AG09309 (cell line): ENCODE measurements at regions not wholly inside any gene's neighbourhood (a gene's known extent, or its start where the extent isn't known, plus 50 kb on each side); places are given as distances from the start of the nearest gene placed in this dataset.

Source experiments
- DNase-seq: peaks from one replicate; pipeline ENCODE4 v3.0.0-alpha.2; 2010; ENCODE audit warnings: low read depth
- H3K4me3 ChIP-seq: 2 replicates; pipeline ENCODE4 v1.5.1; 2011; ENCODE audit warnings: mild to moderate bottlenecking, low read depth, low read length, moderate library complexity; ENCODE audit not compliant: control insufficient read depth
- TF ChIP-seq, protein P1 (sequence below): IDR thresholded peaks from 2 replicates; pipeline ENCODE4 v1.5.1; 2011; ENCODE audit warnings: mild to moderate bottlenecking, low read depth, low read length, inconsistent platforms; ENCODE audit not compliant: insufficient read depth, control insufficient read depth; ENCODE audit errors: missing control alignments

GRCh38 chr21:41682719-41683179, 84.1 kb downstream of the RIPK4 start:
- TF ChIP-seq, protein P1, sequence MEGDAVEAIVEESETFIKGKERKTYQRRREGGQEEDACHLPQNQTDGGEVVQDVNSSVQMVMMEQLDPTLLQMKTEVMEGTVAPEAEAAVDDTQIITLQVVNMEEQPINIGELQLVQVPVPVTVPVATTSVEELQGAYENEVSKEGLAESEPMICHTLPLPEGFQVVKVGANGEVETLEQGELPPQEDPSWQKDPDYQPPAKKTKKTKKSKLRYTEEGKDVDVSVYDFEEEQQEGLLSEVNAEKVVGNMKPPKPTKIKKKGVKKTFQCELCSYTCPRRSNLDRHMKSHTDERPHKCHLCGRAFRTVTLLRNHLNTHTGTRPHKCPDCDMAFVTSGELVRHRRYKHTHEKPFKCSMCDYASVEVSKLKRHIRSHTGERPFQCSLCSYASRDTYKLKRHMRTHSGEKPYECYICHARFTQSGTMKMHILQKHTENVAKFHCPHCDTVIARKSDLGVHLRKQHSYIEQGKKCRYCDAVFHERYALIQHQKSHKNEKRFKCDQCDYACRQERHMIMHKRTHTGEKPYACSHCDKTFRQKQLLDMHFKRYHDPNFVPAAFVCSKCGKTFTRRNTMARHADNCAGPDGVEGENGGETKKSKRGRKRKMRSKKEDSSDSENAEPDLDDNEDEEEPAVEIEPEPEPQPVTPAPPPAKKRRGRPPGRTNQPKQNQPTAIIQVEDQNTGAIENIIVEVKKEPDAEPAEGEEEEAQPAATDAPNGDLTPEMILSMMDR = no peak
- DNase-seq = no peak
- no peak overlapping the region for H3K4me3 ChIP-seq

- H3K4me3 ChIP-seq = no peak overlapping the region
- DNase-seq = no peak
- TF ChIP-seq, protein P1 = no peak
Measured at GRCh38 chr21:41681939-41682718, 84.7 kb downstream of the RIPK4 start.

GRCh38 chr21:41681348-41681801, 85.5 kb downstream of the RIPK4 start:
- TF ChIP-seq, protein P1 = no peak
- H3K4me3 ChIP-seq = no peak overlapping the region
- no peak for DNase-seq

- no peak for DNase-seq
- no peak overlapping the region for H3K4me3 ChIP-seq
- TF ChIP-seq, protein P1 = no peak
Measured at GRCh38 chr21:41680444-41681347, 86.2 kb downstream of the RIPK4 start.

GRCh38 chr21:41678924-41679318, 87.9 kb downstream of the RIPK4 start:
- H3K4me3 ChIP-seq = no peak overlapping the region
- DNase-seq = peak; percentile 90
- TF ChIP-seq, protein P1 = no peak

GRCh38 chr21:41678016-41678923, 88.6 kb downstream of the RIPK4 start:
- no peak for DNase-seq
- H3K4me3 ChIP-seq = no peak overlapping the region
- TF ChIP-seq, protein P1 = no peak
